Hepatocyte (in vitro differentiated cells): ENCODE measurements at regions not wholly inside any gene's neighbourhood (a gene's known extent, or its start where the extent isn't known, plus 50 kb on each side); places are given as distances from the start of the nearest gene placed in this dataset.

Experiments used
- DNase-seq: peaks from one replicate; pipeline ENCODE4 v3.0.0-alpha.2; 2016; ENCODE audit warnings: low spot score
- H2AFZ ChIP-seq: fragments of 200-600 bp; sonication (generic); 2 replicates; pipeline ENCODE4 v1.6.0; 2016; ENCODE audit warnings: antibody characterized with exemption, mild to moderate bottlenecking
- H3K27ac ChIP-seq: fragments of 200-600 bp; sonication (generic); 2 replicates; pipeline ENCODE4 v1.5.1; 2016; ENCODE audit warnings: mild to moderate bottlenecking
- H3K27me3 ChIP-seq: fragments of 200-600 bp; sonication (generic); 2 replicates; pipeline ENCODE4 v1.6.1; 2016
- H3K36me3 ChIP-seq: fragments of 200-600 bp; sonication (generic); replicated peaks from 2 replicates; pipeline ENCODE4 v1.5.1; 2016; ENCODE audit warnings: low read depth; ENCODE audit not compliant: insufficient read depth
- H3K4me1 ChIP-seq: fragments of 200-600 bp; sonication (generic); 2 replicates; pipeline ENCODE4 v1.5.1; 2016; ENCODE audit warnings: mild to moderate bottlenecking, moderate library complexity; ENCODE audit not compliant: insufficient read depth
- H3K4me2 ChIP-seq: fragments of 200-600 bp; sonication (generic); 2 replicates; pipeline ENCODE4 v1.6.0; 2016
- H3K4me3 ChIP-seq: fragments of 200-600 bp; sonication (generic); 2 replicates; pipeline ENCODE4 v1.5.1; 2016; ENCODE audit warnings: mild to moderate bottlenecking
- H3K79me2 ChIP-seq: fragments of 200-600 bp; sonication (generic); 2 replicates; pipeline ENCODE4 v1.6.0; 2017; ENCODE audit warnings: mild to moderate bottlenecking
- H3K9me2 ChIP-seq: fragments of 200-600 bp; sonication (generic); replicated peaks from 2 replicates; pipeline ENCODE4 v1.6.0; 2017; ENCODE audit warnings: mild to moderate bottlenecking; ENCODE audit not compliant: insufficient read depth
- H3K9me3 ChIP-seq: fragments of 200-600 bp; sonication (generic); 2 replicates; pipeline ENCODE4 v1.5.1; 2016; ENCODE audit warnings: low read depth, mild to moderate bottlenecking
- H4K20me1 ChIP-seq: fragments of 200-600 bp; sonication (generic); 2 replicates; pipeline ENCODE4 v1.6.0; 2016; ENCODE audit warnings: mild to moderate bottlenecking; ENCODE audit not compliant: insufficient read depth, poor library complexity, severe bottlenecking
- EZH2 ChIP-seq: fragments of 200-600 bp; sonication (generic); IDR thresholded peaks from 2 replicates; pipeline ENCODE4 v1.6.1; 2016; ENCODE audit warnings: antibody characterized with exemption, mild to moderate bottlenecking, borderline replicate concordance
- EZH2phosphoT487 ChIP-seq: fragments of 200-600 bp; sonication (generic); IDR thresholded peaks from one replicate; pipeline ENCODE4 v1.6.1; 2018; ENCODE audit warnings: antibody characterized with exemption, mild to moderate bottlenecking, low read depth, moderate library complexity; ENCODE audit not compliant: unreplicated experiment, severe bottlenecking
- WGBS: methylation state at CpG from one replicate; pipeline ENCODE4 v1.1.6; 2016; ENCODE audit warnings: low lambda C conversion rate; ENCODE audit errors: missing lambda C conversion rate; 5-methylcytosine and 5-hydroxymethylcytosine counted together
- TF ChIP-seq, protein P1 (sequence below): fragments of 200-600 bp; sonication (generic); IDR thresholded peaks from 2 replicates; pipeline ENCODE4 v1.5.1; 2016; ENCODE audit warnings: antibody characterized with exemption, mild to moderate bottlenecking; ENCODE audit not compliant: poor library complexity

DNA sequence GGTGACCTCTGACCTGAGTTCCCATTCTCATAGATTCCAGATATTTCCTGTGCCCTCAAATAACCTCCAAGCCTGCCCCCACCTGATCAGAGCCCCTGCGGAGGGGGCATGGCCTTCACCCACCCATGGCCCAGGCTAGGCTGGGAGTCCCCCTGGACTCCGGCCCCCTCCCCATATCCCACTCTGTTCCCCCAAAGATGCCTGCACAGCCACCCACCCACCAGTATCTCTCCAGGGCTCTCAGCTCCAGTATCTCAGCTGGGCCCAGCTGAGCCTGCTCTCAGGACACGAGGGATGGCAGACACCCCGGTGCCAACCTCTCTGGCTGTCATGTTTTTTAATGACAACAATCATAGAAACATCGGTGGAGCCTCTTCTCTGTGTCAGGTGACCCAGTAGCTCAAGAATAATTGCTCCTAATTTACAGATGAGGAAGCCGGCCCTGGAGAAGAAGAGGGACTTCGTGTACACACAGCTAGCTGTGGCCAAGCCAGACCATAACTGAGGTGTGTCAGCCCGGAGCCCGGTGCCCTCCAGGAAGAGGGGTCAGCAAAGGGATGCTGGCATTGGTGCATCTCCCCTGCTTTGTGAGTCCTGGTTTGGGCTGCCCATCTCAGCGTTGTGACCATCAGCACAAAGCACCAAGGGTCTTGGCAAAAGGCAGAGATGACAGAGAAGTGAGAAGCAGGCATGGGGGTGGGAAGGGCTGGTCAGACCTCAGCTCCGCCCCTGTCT, 84.4 kb downstream of the SDC1 start:
- Histone ChIP-seq H3K27ac (no peak overlapping the region), H2AFZ (no peak overlapping the region), H3K79me2 (no peaks in the 10 kb centered on the region), H4K20me1 (no peaks in the 10 kb centered on the region), H3K9me3 (no peaks in the 10 kb centered on the region), H3K36me3 (no peaks in the 10 kb centered on the region), H3K4me2 (no peak overlapping the region), H3K27me3 (no peaks in the 10 kb centered on the region), H3K4me1 (peaks cover 14% of the 10 kb centered on the region), H3K9me2 (no peaks in the 10 kb centered on the region), H3K4me3 (no peak overlapping the region)
- TF ChIP-seq EZH2 (no peak), EZH2phosphoT487 (no peak)
- TF ChIP-seq, protein P1, sequence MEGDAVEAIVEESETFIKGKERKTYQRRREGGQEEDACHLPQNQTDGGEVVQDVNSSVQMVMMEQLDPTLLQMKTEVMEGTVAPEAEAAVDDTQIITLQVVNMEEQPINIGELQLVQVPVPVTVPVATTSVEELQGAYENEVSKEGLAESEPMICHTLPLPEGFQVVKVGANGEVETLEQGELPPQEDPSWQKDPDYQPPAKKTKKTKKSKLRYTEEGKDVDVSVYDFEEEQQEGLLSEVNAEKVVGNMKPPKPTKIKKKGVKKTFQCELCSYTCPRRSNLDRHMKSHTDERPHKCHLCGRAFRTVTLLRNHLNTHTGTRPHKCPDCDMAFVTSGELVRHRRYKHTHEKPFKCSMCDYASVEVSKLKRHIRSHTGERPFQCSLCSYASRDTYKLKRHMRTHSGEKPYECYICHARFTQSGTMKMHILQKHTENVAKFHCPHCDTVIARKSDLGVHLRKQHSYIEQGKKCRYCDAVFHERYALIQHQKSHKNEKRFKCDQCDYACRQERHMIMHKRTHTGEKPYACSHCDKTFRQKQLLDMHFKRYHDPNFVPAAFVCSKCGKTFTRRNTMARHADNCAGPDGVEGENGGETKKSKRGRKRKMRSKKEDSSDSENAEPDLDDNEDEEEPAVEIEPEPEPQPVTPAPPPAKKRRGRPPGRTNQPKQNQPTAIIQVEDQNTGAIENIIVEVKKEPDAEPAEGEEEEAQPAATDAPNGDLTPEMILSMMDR, result no peak
- DNase-seq, result no peak
- 83% methylated on average over 11 of the region's 11 CpGs for WGBS

DNA sequence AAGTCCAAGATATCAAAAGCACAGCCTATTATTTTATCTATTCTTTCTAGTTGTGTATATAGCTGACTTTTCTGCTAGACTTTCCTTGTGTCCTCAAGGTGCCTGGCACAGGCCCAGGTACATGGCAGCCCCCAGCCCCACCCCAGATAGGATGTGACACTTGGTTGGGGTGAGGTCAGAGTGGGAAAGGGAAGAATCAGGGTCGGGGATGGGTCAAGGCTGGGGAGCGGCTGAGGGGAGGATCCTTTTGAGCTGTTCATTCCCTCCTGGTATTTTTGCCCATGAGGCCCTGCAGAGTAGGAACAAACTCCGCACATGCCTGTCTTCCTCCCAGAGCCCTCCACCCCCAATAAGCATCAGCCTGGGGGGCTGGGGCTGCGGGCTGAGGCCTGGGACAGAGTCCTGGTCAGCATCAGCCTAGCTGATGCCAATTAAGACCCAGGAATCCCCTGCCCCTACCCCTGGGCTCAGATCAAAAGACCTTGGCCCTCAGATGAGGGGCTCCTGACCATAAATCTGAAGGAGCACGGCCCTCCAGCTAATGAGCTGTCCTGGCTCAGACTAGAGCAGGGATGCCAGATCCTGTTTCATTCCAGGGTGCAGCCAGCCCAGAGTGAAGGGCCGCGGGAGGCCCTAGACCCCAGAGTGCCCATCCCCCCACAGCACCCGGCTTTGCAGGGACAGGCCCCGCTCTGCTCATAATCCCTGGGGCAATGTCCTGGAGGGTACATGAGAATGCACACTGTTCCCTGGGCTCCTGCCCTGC, 85.3 kb downstream of the SDC1 start:
- Histone ChIP-seq H3K4me1 (peaks cover 14% of the 10 kb centered on the region), H3K79me2 (no peaks in the 10 kb centered on the region), H4K20me1 (no peaks in the 10 kb centered on the region), H3K27ac (peak overlapping the region; percentile 50), H3K4me2 (no peak overlapping the region), H3K4me3 (no peak overlapping the region), H3K9me2 (no peaks in the 10 kb centered on the region), H3K36me3 (no peaks in the 10 kb centered on the region), H3K27me3 (no peaks in the 10 kb centered on the region), H3K9me3 (no peaks in the 10 kb centered on the region), H2AFZ (no peak overlapping the region)
- no peak for DNase-seq
- TF ChIP-seq EZH2, result no peak
- no peak for TF ChIP-seq EZH2phosphoT487
- TF ChIP-seq, protein P1, result no peak
- WGBS, result 57% methylated on average over 8 of the region's 9 CpGs

DNA sequence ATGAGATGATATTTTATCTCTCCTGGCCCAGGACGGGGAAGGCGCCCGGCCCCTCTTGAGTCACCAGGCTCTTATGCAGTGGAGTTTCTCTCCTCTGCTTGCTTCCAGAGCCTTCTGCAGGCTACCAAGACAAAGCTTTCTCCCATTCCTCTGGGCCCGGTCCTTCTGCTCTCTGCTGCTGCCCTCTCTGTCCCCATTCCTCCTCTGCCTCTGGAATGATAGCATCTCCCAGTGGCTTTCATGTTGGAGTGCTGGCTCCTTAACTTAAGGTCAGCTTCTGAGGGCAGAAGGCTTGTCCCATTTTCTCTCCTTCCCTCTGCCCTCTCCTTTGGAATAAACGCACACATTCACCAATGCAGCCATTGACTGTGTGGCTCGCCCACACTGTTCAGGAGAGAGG, 86.2 kb downstream of the SDC1 start:
- no peak for DNase-seq
- TF ChIP-seq EZH2, result no peak
- TF ChIP-seq, protein P1, result no peak
- no peak for TF ChIP-seq EZH2phosphoT487
- no peak overlapping the region for H2AFZ ChIP-seq
- no peaks in the 10 kb centered on the region for H4K20me1 ChIP-seq
- no peaks in the 10 kb centered on the region for H3K79me2 ChIP-seq
- H3K4me1 ChIP-seq, result peaks cover 14% of the 10 kb centered on the region
- H3K27ac ChIP-seq, result no peak overlapping the region
- H3K36me3 ChIP-seq, result no peaks in the 10 kb centered on the region
- H3K4me3 ChIP-seq, result no peak overlapping the region
- no peaks in the 10 kb centered on the region for H3K27me3 ChIP-seq
- H3K4me2 ChIP-seq, result no peak overlapping the region
- no peaks in the 10 kb centered on the region for H3K9me3 ChIP-seq
- H3K9me2 ChIP-seq, result no peaks in the 10 kb centered on the region
- 64% methylated on average over 6 of the region's 6 CpGs for WGBS
